K562 (cell line): ENCODE measurements at regions not wholly inside any gene's neighbourhood (a gene's known extent, or its start where the extent isn't known, plus 50 kb on each side); places are given as distances from the start of the nearest gene placed in this dataset.

ENCODE experiments used
- ATAC-seq: fragments of 200-7000 bp; cut with Tn5 transposase; 3 replicates; pipeline ENCODE4 v1.9.1; 2020; ENCODE audit warnings: moderate library complexity
- BruUV-seq: library from RNA; stranded (reverse); fragments of 400-500 nt; replicated peaks from 2 replicates; lab custom pipeline; 2021; lab: Mats Ljungman, UMichigan
- CTCF ChIA-PET: fragments of 300-600 bp; formaldehyde crosslinking; extraction: SDS; loops from one replicate; lab custom pipeline; 2021; ENCODE audit warnings: low intra/inter-chr PET ratio; lab: Yijun Ruan, JAX
- POLR2A ChIA-PET: fragments of 300-600, 350-650 bp; sonication (Branson Sonifier 250); formaldehyde crosslinking; extraction: SDS; loops from one replicate; lab custom pipeline; 2021; ENCODE audit warnings: antibody characterized with exemption, inconsistent platforms; lab: Yijun Ruan, JAX
- DNase-seq, 4 experiments: peaks; one replicate each; pipeline versions ENCODE4 v3.0.0 to v3.0.0-alpha.2; 2011 to 2018; ENCODE audit warnings: low spot score in 3 of 4, mixed read lengths in 3 of 4; ENCODE audit errors: extremely low read depth in 1 of 4
- FAIRE-seq: peaks from 2 replicates; lab custom pipeline; 2011; peaks lifted over from hg19 to GRCh38; lab: Jason Lieb, UNC
- H2AFZ ChIP-seq: 2 replicates; pipeline ENCODE4 v1.6.0; 2011; ENCODE audit warnings: low read depth, low read length, control low read depth, inconsistent platforms
- H3K27ac ChIP-seq: fragments of 200-600 bp; 3 replicates; pipeline ENCODE4 v1.8.0; 2011; ENCODE audit warnings: low read depth, mild to moderate bottlenecking, control low read depth, inconsistent platforms, low read length, moderate library complexity, mixed read lengths; ENCODE audit errors: extremely low read depth
- H3K27me3 ChIP-seq, 2 experiments: fragments of 300-600 bp in 1 of 2; 2 replicates in 1 of 2; 3 replicates in 1 of 2; pipeline versions ENCODE4 v1.6.0 to v1.8.0; 2011; ENCODE audit warnings: inconsistent platforms in 2 of 2, low read length in 2 of 2, mild to moderate bottlenecking in 1 of 2, mixed read lengths in 1 of 2, moderate library complexity in 1 of 2; ENCODE audit not compliant: control insufficient read depth in 2 of 2, insufficient read depth in 2 of 2
- H3K36me3 ChIP-seq: fragments of 300-600 bp; 3 replicates; pipeline ENCODE4 v1.8.0; 2011; ENCODE audit warnings: mild to moderate bottlenecking, low read length, inconsistent platforms; ENCODE audit not compliant: control insufficient read depth, insufficient read depth
- H3K4me1 ChIP-seq, 2 experiments: fragments of 200-600 bp in 1 of 2; replicated peaks in 1 of 2; 2 replicates in 1 of 2; 3 replicates in 1 of 2; pipeline versions ENCODE4 v1.5.1 to v1.8.0; 2011; ENCODE audit warnings: inconsistent platforms in 2 of 2, low read length in 2 of 2, mild to moderate bottlenecking in 1 of 2, mixed read lengths in 1 of 2, moderate library complexity in 1 of 2; ENCODE audit not compliant: control insufficient read depth in 2 of 2, insufficient read depth in 2 of 2
- H3K4me2 ChIP-seq: 2 replicates; pipeline ENCODE4 v1.6.1; 2011; ENCODE audit warnings: low read length, control low read depth, inconsistent platforms, mixed read lengths; ENCODE audit not compliant: insufficient read depth
- H3K4me3 ChIP-seq: fragments of 200-600 bp; sonication (generic), shearing (Covaris generic); 2 replicates; pipeline ENCODE4 v1.5.1; 2016; ENCODE audit warnings: control low read depth, inconsistent platforms
- H3K79me2 ChIP-seq: fragments of 200-600 bp; 3 replicates; pipeline ENCODE4 v1.8.0; 2011; ENCODE audit warnings: low read length, inconsistent platforms; ENCODE audit not compliant: control insufficient read depth, insufficient read depth
- H3K9ac ChIP-seq, 2 experiments: 2 replicates each; pipeline versions ENCODE4 v1.6.0 to v1.6.1; 2011; ENCODE audit warnings: low read depth in 2 of 2, low read length in 2 of 2, control low read depth in 1 of 2, inconsistent platforms in 1 of 2, mild to moderate bottlenecking in 1 of 2, mixed read lengths in 1 of 2; ENCODE audit not compliant: insufficient read depth in 1 of 2
- H3K9me1 ChIP-seq: one replicate; pipeline ENCODE4 v1.6.0; 2011; ENCODE audit warnings: inconsistent platforms, mild to moderate bottlenecking, low read length, moderate library complexity; ENCODE audit not compliant: control insufficient read depth, insufficient read depth
- H3K9me3 ChIP-seq: replicated peaks from 2 replicates; pipeline ENCODE4 v1.5.1; 2011; ENCODE audit warnings: low read depth, low read length, inconsistent platforms; ENCODE audit not compliant: control insufficient read depth, insufficient read depth
- H4K20me1 ChIP-seq: replicated peaks from 2 replicates; pipeline ENCODE4 v1.6.1; 2011; ENCODE audit warnings: low read length, inconsistent platforms, mixed read lengths; ENCODE audit not compliant: control insufficient read depth, insufficient read depth
- BRD4 ChIP-seq: fragments of 200-600 bp; sonication (generic); IDR thresholded peaks from 2 replicates; pipeline ENCODE4 v1.6.1; 2017; ENCODE audit warnings: inconsistent platforms
- CBFA2T2 ChIP-seq: fragments of 450-650 bp; conservative IDR thresholded peaks from 2 replicates; pipeline ENCODE4 v1.6.1; 2017; ENCODE audit warnings: mild to moderate bottlenecking
- EWSR1 ChIP-seq: fragments of 450-650 bp; IDR thresholded peaks from 2 replicates; pipeline ENCODE4 v1.6.1; 2018; ENCODE audit warnings: borderline replicate concordance, mild to moderate bottlenecking, low read depth, moderate library complexity; ENCODE audit not compliant: partially characterized antibody
- EZH2 ChIP-seq: IDR thresholded peaks from 2 replicates; pipeline ENCODE4 v1.6.1; 2012; ENCODE audit warnings: low read depth, mild to moderate bottlenecking, inconsistent platforms, low read length, borderline replicate concordance
- KDM2B ChIP-seq: fragments of 250-450 bp; sonication (Bioruptor Pico); IDR thresholded peaks from 2 replicates; pipeline ENCODE4 v1.8.0; 2021; ENCODE audit warnings: mild to moderate bottlenecking, moderate library complexity
- NFATC3 ChIP-seq: fragments of 450-650 bp; IDR thresholded peaks from 2 replicates; pipeline ENCODE4 v1.6.1; 2017; ENCODE audit warnings: mild to moderate bottlenecking
- PML ChIP-seq: IDR thresholded peaks from 2 replicates; pipeline ENCODE4 v1.6.1; 2012; ENCODE audit warnings: low read length, inconsistent platforms
- ZNF175 ChIP-seq: fragments of 200-800 bp; sonication (Bioruptor generic); IDR thresholded peaks from 2 replicates; pipeline ENCODE4 v1.6.1; 2016; ENCODE audit warnings: low read depth, mild to moderate bottlenecking, missing genetic modification characterization, missing compliant biosample characterization
- WGBS: fragments of 100-300 bp; shearing (Covaris generic); methylation state at CpG from one replicate; pipeline ENCODE4 v1.1.6; 2016; ENCODE audit warnings: low coverage, mixed read lengths; ENCODE audit not compliant: insufficient coverage; ENCODE audit errors: missing lambda C conversion rate; 5-methylcytosine and 5-hydroxymethylcytosine counted together
- in situ Hi-C: fragments of 300-500 bp; cut with MboI; formaldehyde crosslinking; loops from 4 replicates; pipeline ENCODE4 v1.15.0; 2018; ENCODE audit warnings: inconsistent platforms, mixed read lengths
- intact Hi-C: fragments of 100-400 bp; cut with micrococcal nuclease; formaldehyde crosslinking; loops from 2 replicates; pipeline ENCODE4 v1.14.2; 2022
- TF ChIP-seq, protein P1 (sequence below): sonication (generic); formaldehyde crosslinking; IDR thresholded peaks from 2 replicates; pipeline ENCODE4 v1.8.0; 2023; ENCODE audit warnings: mild to moderate bottlenecking, missing genetic modification reagents
- TF ChIP-seq, protein P2 (sequence below): fragments of 250-450 bp; sonication (Bioruptor Pico); IDR thresholded peaks from 2 replicates; pipeline ENCODE4 v1.4.0; 2020; ENCODE audit warnings: mild to moderate bottlenecking
- TF ChIP-seq, protein P3 (sequence below): conservative IDR thresholded peaks from 2 replicates; pipeline ENCODE4 v1.6.1; 2011; ENCODE audit warnings: low read depth, mild to moderate bottlenecking, low read length; ENCODE audit not compliant: control insufficient read depth

DNA sequence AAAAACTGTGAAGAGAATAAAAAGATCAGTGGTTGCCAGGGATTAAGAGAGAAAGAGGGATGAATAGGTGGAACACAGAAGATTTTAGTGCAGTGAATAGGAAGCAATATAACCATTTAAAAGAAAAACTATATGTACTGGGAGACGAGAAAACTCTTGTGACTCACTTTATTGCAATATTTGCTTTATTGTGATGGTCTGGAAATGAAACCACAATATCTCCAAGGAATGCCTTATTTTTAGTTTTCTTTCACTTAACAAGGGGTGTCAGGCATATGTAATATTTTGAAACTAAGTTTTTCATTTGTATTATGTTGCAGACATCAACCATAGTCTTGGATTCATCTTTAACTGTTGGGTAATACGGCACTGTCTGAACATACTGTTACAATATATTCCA, 1308.2 kb downstream of the PCDH9 start:
- Histone ChIP-seq H3K9me3 (no peaks in the 10 kb centered on the region), H3K9me1 (no peaks in the 10 kb centered on the region), H3K27me3 (no peaks in the 10 kb centered on the region), H2AFZ (no peak overlapping the region), H3K4me1 (no peaks in the 10 kb centered on the region), H3K9ac (no peak overlapping the region), H3K4me3 (no peak overlapping the region), H4K20me1 (no peaks in the 10 kb centered on the region), H3K27ac (no peak overlapping the region), H3K79me2 (no peaks in the 10 kb centered on the region), H3K36me3 (no peaks in the 10 kb centered on the region), H3K4me2 (no peak overlapping the region)
- POLR2A ChIA-PET, result no interaction called here
- DNase-seq (no peak), FAIRE-seq (no peak), ATAC-seq (no peak)
- TF ChIP-seq PML (no peak), EWSR1 (no peak), BRD4 (no peak), NFATC3 (no peak), ZNF175 (CRISPR knock-in tag) (no peak), CBFA2T2 (no peak), KDM2B (CRISPR knock-in tag) (no peak), EZH2 (no peak)
- TF ChIP-seq, protein P1, sequence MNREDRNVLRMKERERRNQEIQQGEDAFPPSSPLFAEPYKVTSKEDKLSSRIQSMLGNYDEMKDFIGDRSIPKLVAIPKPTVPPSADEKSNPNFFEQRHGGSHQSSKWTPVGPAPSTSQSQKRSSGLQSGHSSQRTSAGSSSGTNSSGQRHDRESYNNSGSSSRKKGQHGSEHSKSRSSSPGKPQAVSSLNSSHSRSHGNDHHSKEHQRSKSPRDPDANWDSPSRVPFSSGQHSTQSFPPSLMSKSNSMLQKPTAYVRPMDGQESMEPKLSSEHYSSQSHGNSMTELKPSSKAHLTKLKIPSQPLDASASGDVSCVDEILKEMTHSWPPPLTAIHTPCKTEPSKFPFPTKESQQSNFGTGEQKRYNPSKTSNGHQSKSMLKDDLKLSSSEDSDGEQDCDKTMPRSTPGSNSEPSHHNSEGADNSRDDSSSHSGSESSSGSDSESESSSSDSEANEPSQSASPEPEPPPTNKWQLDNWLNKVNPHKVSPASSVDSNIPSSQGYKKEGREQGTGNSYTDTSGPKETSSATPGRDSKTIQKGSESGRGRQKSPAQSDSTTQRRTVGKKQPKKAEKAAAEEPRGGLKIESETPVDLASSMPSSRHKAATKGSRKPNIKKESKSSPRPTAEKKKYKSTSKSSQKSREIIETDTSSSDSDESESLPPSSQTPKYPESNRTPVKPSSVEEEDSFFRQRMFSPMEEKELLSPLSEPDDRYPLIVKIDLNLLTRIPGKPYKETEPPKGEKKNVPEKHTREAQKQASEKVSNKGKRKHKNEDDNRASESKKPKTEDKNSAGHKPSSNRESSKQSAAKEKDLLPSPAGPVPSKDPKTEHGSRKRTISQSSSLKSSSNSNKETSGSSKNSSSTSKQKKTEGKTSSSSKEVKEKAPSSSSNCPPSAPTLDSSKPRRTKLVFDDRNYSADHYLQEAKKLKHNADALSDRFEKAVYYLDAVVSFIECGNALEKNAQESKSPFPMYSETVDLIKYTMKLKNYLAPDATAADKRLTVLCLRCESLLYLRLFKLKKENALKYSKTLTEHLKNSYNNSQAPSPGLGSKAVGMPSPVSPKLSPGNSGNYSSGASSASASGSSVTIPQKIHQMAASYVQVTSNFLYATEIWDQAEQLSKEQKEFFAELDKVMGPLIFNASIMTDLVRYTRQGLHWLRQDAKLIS (CRISPR knock-in tag), result no peak
- TF ChIP-seq, protein P2, sequence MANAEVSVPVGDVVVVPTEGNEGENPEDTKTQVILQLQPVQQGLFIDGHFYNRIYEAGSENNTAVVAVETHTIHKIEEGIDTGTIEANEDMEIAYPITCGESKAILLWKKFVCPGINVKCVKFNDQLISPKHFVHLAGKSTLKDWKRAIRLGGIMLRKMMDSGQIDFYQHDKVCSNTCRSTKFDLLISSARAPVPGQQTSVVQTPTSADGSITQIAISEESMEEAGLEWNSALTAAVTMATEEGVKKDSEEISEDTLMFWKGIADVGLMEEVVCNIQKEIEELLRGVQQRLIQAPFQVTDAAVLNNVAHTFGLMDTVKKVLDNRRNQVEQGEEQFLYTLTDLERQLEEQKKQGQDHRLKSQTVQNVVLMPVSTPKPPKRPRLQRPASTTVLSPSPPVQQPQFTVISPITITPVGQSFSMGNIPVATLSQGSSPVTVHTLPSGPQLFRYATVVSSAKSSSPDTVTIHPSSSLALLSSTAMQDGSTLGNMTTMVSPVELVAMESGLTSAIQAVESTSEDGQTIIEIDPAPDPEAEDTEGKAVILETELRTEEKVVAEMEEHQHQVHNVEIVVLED (CRISPR knock-in tag), result no peak
- TF ChIP-seq, protein P3, sequence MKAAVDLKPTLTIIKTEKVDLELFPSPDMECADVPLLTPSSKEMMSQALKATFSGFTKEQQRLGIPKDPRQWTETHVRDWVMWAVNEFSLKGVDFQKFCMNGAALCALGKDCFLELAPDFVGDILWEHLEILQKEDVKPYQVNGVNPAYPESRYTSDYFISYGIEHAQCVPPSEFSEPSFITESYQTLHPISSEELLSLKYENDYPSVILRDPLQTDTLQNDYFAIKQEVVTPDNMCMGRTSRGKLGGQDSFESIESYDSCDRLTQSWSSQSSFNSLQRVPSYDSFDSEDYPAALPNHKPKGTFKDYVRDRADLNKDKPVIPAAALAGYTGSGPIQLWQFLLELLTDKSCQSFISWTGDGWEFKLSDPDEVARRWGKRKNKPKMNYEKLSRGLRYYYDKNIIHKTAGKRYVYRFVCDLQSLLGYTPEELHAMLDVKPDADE, result no peak
- intact Hi-C loops, result loop anchor here (10.0 kb wide), 1 partner anchor 1313 kb away; the partner anchor contains the start of gene PCDH9
- in situ Hi-C loops, result no loop called here
- 0% methylated on average over 2 of the region's 2 CpGs for WGBS
- CTCF ChIA-PET, result no interaction called here
- no TSS peak for BruUV-seq
